ENCODE measurements at regions not wholly inside any gene's neighbourhood (a gene's known extent, or its start where the extent isn't known, plus 50 kb on each side); places are given as distances from the start of the nearest gene placed in this dataset.
"Not testable (repeated sequence)": the region's sequence is repeated elsewhere in the genome, so short reads cannot be mapped to it uniquely, and the experiment has no call there.

GRCh38 chr5:94080390-94080789, 339.0 kb upstream of the POU5F2 start:
- DNase-seq (ENCODE audit: low read depth): no peak
- in situ Hi-C loops (cut with HindIII; ENCODE audit: low sequenced_read_pairs): no loop called here
- H3K4me3 ChIP-seq (ENCODE audit: low read depth, low read length): no peak overlapping the region
- no peak for TF ChIP-seq CTCF (IDR thresholded peaks at IDR 0.05; ENCODE audit: low read depth, low read length, missing control alignments)

GRCh38 chr5:94072116-94072515, 330.7 kb upstream of the POU5F2 start:
- no peak for DNase-seq (ENCODE audit: low read depth)
- in situ Hi-C loops (cut with HindIII; ENCODE audit: low sequenced_read_pairs): no loop called here
- no peak overlapping the region for H3K4me3 ChIP-seq (ENCODE audit: low read depth, low read length)

GRCh38 chr5:94066437-94067207, 325.2 kb upstream of the POU5F2 start:
- in situ Hi-C loops (cut with HindIII; ENCODE audit: low sequenced_read_pairs): no loop called here
- no peak overlapping the region for H3K4me3 ChIP-seq (ENCODE audit: low read depth, low read length)
- no peak for DNase-seq (ENCODE audit: low read depth)
- TF ChIP-seq CTCF (IDR thresholded peaks at IDR 0.05; ENCODE audit: low read depth, low read length, missing control alignments): no peak

More at GRCh38 chr5:94072116-94072515, 330.7 kb upstream of the POU5F2 start:
- TF ChIP-seq CTCF (IDR thresholded peaks at IDR 0.05; ENCODE audit: low read depth, low read length, missing control alignments): no peak

GRCh38 chr5:94064025-94064424, 322.6 kb upstream of the POU5F2 start:
- in situ Hi-C loops (cut with HindIII; ENCODE audit: low sequenced_read_pairs): no loop called here
- no peak overlapping the region for H3K4me3 ChIP-seq (ENCODE audit: low read depth, low read length)
- TF ChIP-seq CTCF (IDR thresholded peaks at IDR 0.05; ENCODE audit: low read depth, low read length, missing control alignments): no peak
- DNase-seq (ENCODE audit: low read depth): no peak

- DNase-seq (ENCODE audit: low read depth): no peak
- no peak for TF ChIP-seq CTCF (IDR thresholded peaks at IDR 0.05; ENCODE audit: low read depth, low read length, missing control alignments)
- in situ Hi-C loops (cut with HindIII; ENCODE audit: low sequenced_read_pairs): no loop called here
- H3K4me3 ChIP-seq (ENCODE audit: low read depth, low read length): no peak overlapping the region
Observed at GRCh38 chr5:94057655-94058054, 316.3 kb upstream of the POU5F2 start.

- H3K4me3 ChIP-seq (ENCODE audit: low read depth, low read length): no peak overlapping the region
- no peak for DNase-seq (ENCODE audit: low read depth)
- no peak for TF ChIP-seq CTCF (IDR thresholded peaks at IDR 0.05; ENCODE audit: low read depth, low read length, missing control alignments)
- in situ Hi-C loops (cut with HindIII; ENCODE audit: low sequenced_read_pairs): no loop called here
Observed at GRCh38 chr5:94057217-94057616, 315.8 kb upstream of the POU5F2 start.

- in situ Hi-C loops (cut with HindIII; ENCODE audit: low sequenced_read_pairs); H3K4me3 ChIP-seq (ENCODE audit: low read depth, low read length); DNase-seq (ENCODE audit: low read depth): not testable (repeated sequence)
Observed at GRCh38 chr5:94049307-94049922, 308.0 kb upstream of the POU5F2 start.

All from astrocyte of the cerebellum (primary cell).